CD4-positive, CD25-positive, alpha-beta regulatory T cell (primary cell): ENCODE measurements at regions not wholly inside any gene's neighbourhood (a gene's known extent, or its start where the extent isn't known, plus 50 kb on each side); places are given as distances from the start of the nearest gene placed in this dataset.

ENCODE experiments used
- ATAC-seq, 2 donors: fragments of 150-1000 bp; cut with Tn5 transposase; one replicate each; pipeline ENCODE4 v1.10.0; 2021; ENCODE audit warnings: low read depth in 2 of 2, moderate number of reproducible peaks in 2 of 2, moderate library complexity in 1 of 2
- DNase-seq, 3 donors: peaks; one replicate each; pipeline versions ENCODE4 v3.0.0 to v3.0.0-alpha.2; 2012 to 2022; ENCODE audit warnings: mixed read lengths in 1 of 3
- H3K27ac ChIP-seq: one replicate; pipeline ENCODE4 v1.7.0; 2013; ENCODE audit warnings: mild to moderate bottlenecking, low read length; ENCODE audit not compliant: insufficient read depth, poor library complexity, severe bottlenecking
- H3K27me3 ChIP-seq: one replicate; pipeline ENCODE4 v1.7.0; 2013; ENCODE audit warnings: low read length; ENCODE audit not compliant: control insufficient read depth, insufficient read depth
- H3K36me3 ChIP-seq: one replicate; pipeline ENCODE4 v1.7.0; 2013; ENCODE audit warnings: mild to moderate bottlenecking, low read length, moderate library complexity; ENCODE audit not compliant: control insufficient read depth, insufficient read depth
- H3K4me1 ChIP-seq: 2 replicates; pipeline ENCODE4 v1.7.0; 2013; ENCODE audit warnings: mild to moderate bottlenecking, low read length; ENCODE audit not compliant: insufficient read depth, control insufficient read depth, poor library complexity, severe bottlenecking
- H3K4me3 ChIP-seq: one replicate; pipeline ENCODE4 v1.7.0; 2013; ENCODE audit warnings: low read depth, mild to moderate bottlenecking, low read length, moderate library complexity
- H3K9me3 ChIP-seq, 2 experiments: 1 replicate in 1 of 2; 2 replicates in 1 of 2; pipeline ENCODE4 v1.7.0; 2013; ENCODE audit warnings: low read length in 2 of 2, mild to moderate bottlenecking in 1 of 2, moderate library complexity in 1 of 2; ENCODE audit not compliant: control insufficient read depth in 2 of 2
- H3K27ac Mint-ChIP-seq, 3 donors: one replicate each; pipeline ENCODE4 v1.8.0; 2020 to 2022; ENCODE audit warnings: mild to moderate bottlenecking in 3 of 3, mixed read lengths in 3 of 3, moderate library complexity in 2 of 3
- H3K27me3 Mint-ChIP-seq: one replicate; pipeline ENCODE4 v1.8.0; 2022; ENCODE audit warnings: mild to moderate bottlenecking, mixed read lengths
- H3K36me3 Mint-ChIP-seq: one replicate; pipeline ENCODE4 v1.8.0; 2020; ENCODE audit warnings: mixed read lengths
- H3K4me1 Mint-ChIP-seq, 4 donors: one replicate each; pipeline ENCODE4 v1.8.0; 2020 to 2022; ENCODE audit warnings: mixed read lengths in 4 of 4, mild to moderate bottlenecking in 1 of 4
- H3K4me3 Mint-ChIP-seq, 4 donors: one replicate each; pipeline ENCODE4 v1.8.0; 2020 to 2022; ENCODE audit warnings: mild to moderate bottlenecking in 4 of 4, mixed read lengths in 4 of 4, moderate library complexity in 3 of 4
- H3K9me3 Mint-ChIP-seq, 7 donors: one replicate each; pipeline ENCODE4 v1.8.0; 2020 to 2022; ENCODE audit warnings: mixed read lengths in 7 of 7, mild to moderate bottlenecking in 3 of 7, moderate library complexity in 2 of 7

GRCh38 chr4:107304699-107305286, 268.7 kb upstream of the DKK2 start:
- Mint-ChIP-seq H3K4me1 (no peaks in the 10 kb centered on the region), H3K27ac (no peak overlapping the region), H3K27me3 (no peaks in the 10 kb centered on the region), H3K4me3 (no peak overlapping the region), H3K36me3 (no peaks in the 10 kb centered on the region), H3K9me3 (peaks cover 0 to 2% (median 0%) of the 10 kb centered on the region in 7 donors)
- Histone ChIP-seq H3K27me3 (no peaks in the 10 kb centered on the region), H3K27ac (no peak overlapping the region), H3K4me3 (no peak overlapping the region), H3K9me3 (no peaks in the 10 kb centered on the region), H3K4me1 (no peaks in the 10 kb centered on the region), H3K36me3 (no peaks in the 10 kb centered on the region)
- ATAC-seq (no peak), DNase-seq (no peak)

GRCh38 chr4:107299646-107300045, 263.5 kb upstream of the DKK2 start:
- Histone ChIP-seq H3K9me3 (no peaks in the 10 kb centered on the region), H3K27me3 (no peaks in the 10 kb centered on the region), H3K27ac (no peak overlapping the region), H3K36me3 (no peaks in the 10 kb centered on the region), H3K4me3 (no peak overlapping the region), H3K4me1 (no peaks in the 10 kb centered on the region)
- no peak for DNase-seq
- Mint-ChIP-seq H3K9me3 (peaks cover 0 to 8% (median 0%) of the 10 kb centered on the region in 7 donors), H3K36me3 (no peaks in the 10 kb centered on the region), H3K4me1 (no peaks in the 10 kb centered on the region), H3K4me3 (no peak overlapping the region), H3K27ac (no peak overlapping the region), H3K27me3 (no peaks in the 10 kb centered on the region)
- ATAC-seq = no peak

GRCh38 chr4:107292979-107293378, 256.9 kb upstream of the DKK2 start:
- Histone ChIP-seq H3K9me3 (no peaks in the 10 kb centered on the region), H3K4me3 (no peak overlapping the region), H3K4me1 (no peaks in the 10 kb centered on the region), H3K27me3 (no peaks in the 10 kb centered on the region), H3K27ac (no peak overlapping the region), H3K36me3 (no peaks in the 10 kb centered on the region)
- no peaks in the 10 kb centered on the region for H3K27me3 Mint-ChIP-seq
- no peak overlapping the region for H3K4me3 Mint-ChIP-seq
- H3K4me1 Mint-ChIP-seq = no peaks in the 10 kb centered on the region
- no peak for DNase-seq
- peaks cover 0 to 11% (median 6%) of the 10 kb centered on the region in 7 donors for H3K9me3 Mint-ChIP-seq
- no peak for ATAC-seq
- peak overlapping the region in 1 of 3 donors; percentile 52 for H3K27ac Mint-ChIP-seq
- H3K36me3 Mint-ChIP-seq = no peaks in the 10 kb centered on the region

- H3K4me1 Mint-ChIP-seq = no peaks in the 10 kb centered on the region
- no peak for DNase-seq
Measured at GRCh38 chr4:107283587-107284559, 247.8 kb upstream of the DKK2 start.

GRCh38 chr4:107279733-107280132, 243.6 kb upstream of the DKK2 start:
- no peaks in the 10 kb centered on the region for H3K27me3 Mint-ChIP-seq

More at GRCh38 chr4:107283587-107284559, 247.8 kb upstream of the DKK2 start:
- no peaks in the 10 kb centered on the region for H3K27me3 ChIP-seq
- no peaks in the 10 kb centered on the region for H3K4me1 ChIP-seq
- H3K36me3 Mint-ChIP-seq = no peaks in the 10 kb centered on the region
- no peaks in the 10 kb centered on the region for H3K9me3 ChIP-seq
- H3K27me3 Mint-ChIP-seq = no peaks in the 10 kb centered on the region
- H3K9me3 Mint-ChIP-seq = peaks cover 0 to 7% (median 0%) of the 10 kb centered on the region in 7 donors
- no peaks in the 10 kb centered on the region for H3K36me3 ChIP-seq
- no peak overlapping the region for H3K4me3 ChIP-seq
- H3K27ac ChIP-seq = no peak overlapping the region
- no peak overlapping the region for H3K27ac Mint-ChIP-seq
- ATAC-seq = no peak
- no peak overlapping the region for H3K4me3 Mint-ChIP-seq

GRCh38 chr4:107278791-107279483, 242.8 kb upstream of the DKK2 start:
- no peak overlapping the region for H3K27ac Mint-ChIP-seq
- Histone ChIP-seq H3K36me3 (no peaks in the 10 kb centered on the region), H3K27me3 (no peaks in the 10 kb centered on the region), H3K4me3 (no peak overlapping the region), H3K27ac (no peak overlapping the region), H3K4me1 (no peaks in the 10 kb centered on the region), H3K9me3 (no peaks in the 10 kb centered on the region)
- H3K27me3 Mint-ChIP-seq = no peaks in the 10 kb centered on the region
- DNase-seq (no peak), ATAC-seq (no peak)
- peaks cover 0 to 4% (median 0%) of the 10 kb centered on the region in 7 donors for H3K9me3 Mint-ChIP-seq
- no peaks in the 10 kb centered on the region for H3K4me1 Mint-ChIP-seq
- H3K4me3 Mint-ChIP-seq = no peak overlapping the region
- no peaks in the 10 kb centered on the region for H3K36me3 Mint-ChIP-seq

More at GRCh38 chr4:107279733-107280132, 243.6 kb upstream of the DKK2 start:
- Histone ChIP-seq H3K27ac (no peak overlapping the region), H3K4me3 (no peak overlapping the region), H3K36me3 (no peaks in the 10 kb centered on the region), H3K9me3 (no peaks in the 10 kb centered on the region), H3K27me3 (no peaks in the 10 kb centered on the region), H3K4me1 (no peaks in the 10 kb centered on the region)
- DNase-seq = no peak
- Mint-ChIP-seq H3K9me3 (peaks cover 0 to 7% (median 0%) of the 10 kb centered on the region in 7 donors), H3K4me1 (no peaks in the 10 kb centered on the region), H3K36me3 (no peaks in the 10 kb centered on the region), H3K4me3 (no peak overlapping the region), H3K27ac (no peak overlapping the region)
- ATAC-seq = no peak

GRCh38 chr4:107276052-107276451, 239.9 kb upstream of the DKK2 start:
- H3K36me3 ChIP-seq = no peaks in the 10 kb centered on the region
- H3K4me1 ChIP-seq = no peaks in the 10 kb centered on the region
- no peaks in the 10 kb centered on the region for H3K9me3 ChIP-seq
- Mint-ChIP-seq H3K36me3 (no peaks in the 10 kb centered on the region), H3K4me1 (no peaks in the 10 kb centered on the region), H3K9me3 (peaks cover 0 to 3% (median 0%) of the 10 kb centered on the region in 7 donors), H3K27ac (no peak overlapping the region), H3K27me3 (no peaks in the 10 kb centered on the region), H3K4me3 (no peak overlapping the region)
- H3K27ac ChIP-seq = no peak overlapping the region
- no peaks in the 10 kb centered on the region for H3K27me3 ChIP-seq
- DNase-seq (no peak), ATAC-seq (no peak)
- no peak overlapping the region for H3K4me3 ChIP-seq
